ENCODE measurements at regions not wholly inside any gene's neighbourhood (a gene's known extent, or its start where the extent isn't known, plus 50 kb on each side); places are given as distances from the start of the nearest gene placed in this dataset.

GRCh38 chr1:29828526-29829447, 592.5 kb downstream of the PTPRU start:
- DNase-seq (ENCODE audit: extremely low read depth in 1 of 2, low read depth in 1 of 2), result no peak

DNA sequence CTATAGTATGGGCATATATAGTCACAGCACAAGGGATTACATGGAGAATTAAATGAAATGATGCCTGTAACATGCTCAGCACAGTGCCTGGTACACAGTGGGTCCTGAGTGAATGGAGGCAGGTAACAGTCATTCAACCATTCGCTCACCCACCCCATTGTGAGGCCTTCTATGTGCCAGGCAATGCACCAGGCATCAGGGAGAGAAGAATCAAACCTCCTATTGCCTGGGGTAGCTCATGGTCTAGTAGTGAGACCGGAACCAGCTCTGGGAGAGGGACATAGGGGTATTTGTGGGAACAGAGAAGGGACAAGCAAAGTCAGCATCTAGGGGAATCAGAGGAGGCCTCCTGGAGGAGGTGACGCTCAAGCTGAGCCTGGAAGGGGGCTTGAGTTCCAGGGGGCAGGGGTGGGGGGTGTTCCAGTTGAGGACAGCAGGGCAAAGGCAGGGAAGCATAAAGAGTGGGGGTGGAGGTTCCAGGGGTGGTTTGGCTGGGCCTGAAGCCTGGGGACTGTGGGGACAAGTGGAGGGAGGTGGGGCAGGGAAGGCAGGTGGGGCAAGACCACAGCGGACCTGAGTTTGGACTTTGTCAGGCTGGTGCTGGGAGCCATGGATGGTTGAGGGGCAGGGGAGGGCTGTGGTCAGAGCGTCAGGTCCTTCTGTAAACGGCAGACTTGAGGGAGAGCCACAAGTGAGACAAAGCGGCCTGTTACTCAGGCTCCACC, 591.6 kb downstream of the PTPRU start:
- DNase-seq (ENCODE audit: extremely low read depth in 1 of 2, low read depth in 1 of 2), result no peak

DNA sequence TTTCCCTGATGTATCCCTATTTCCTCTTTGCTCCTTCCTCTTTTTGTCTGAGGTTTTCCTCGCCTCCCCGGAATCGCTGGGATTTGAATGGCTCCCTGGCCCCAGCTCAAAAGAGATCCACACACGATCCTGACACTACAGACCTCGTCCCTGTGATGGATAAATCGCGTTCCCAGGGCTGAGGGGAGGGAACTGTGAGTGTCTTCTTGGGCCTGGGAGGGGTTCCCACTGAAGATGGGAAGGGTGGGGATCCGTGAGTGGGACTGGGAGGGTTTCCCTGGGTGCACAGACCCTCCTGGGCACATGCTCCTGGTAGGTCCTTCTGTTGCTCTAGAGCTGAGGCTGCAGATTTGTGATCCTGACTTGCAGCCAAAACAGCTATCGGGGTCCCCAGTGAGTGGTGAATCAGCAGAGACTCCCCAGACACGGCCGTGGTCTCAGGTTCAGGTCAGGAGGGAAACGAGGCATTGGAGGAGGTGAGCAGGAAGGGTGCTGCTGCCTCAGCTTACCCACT, 591.0 kb downstream of the PTPRU start:
- DNase-seq (ENCODE audit: extremely low read depth in 1 of 2, low read depth in 1 of 2), result no peak

DNA sequence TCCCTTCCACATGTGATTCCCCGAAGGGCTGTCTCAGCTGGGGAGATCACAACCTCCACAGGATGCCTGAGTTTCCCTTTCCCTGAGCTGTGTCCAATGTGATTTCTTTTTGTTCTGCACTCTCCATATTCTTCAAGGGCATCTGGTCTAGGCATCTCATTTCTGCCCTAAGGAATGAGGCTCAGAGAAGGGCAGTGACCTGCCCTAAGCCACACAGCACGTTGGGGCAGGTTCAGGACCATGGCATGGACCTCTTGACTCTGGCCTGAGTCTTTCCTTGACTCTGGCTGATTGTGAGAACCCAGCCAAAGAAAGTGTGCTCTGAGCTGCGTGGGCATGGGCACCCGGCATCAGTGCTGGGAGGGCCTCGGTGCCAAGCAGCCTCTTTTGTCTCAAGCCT, 590.3 kb downstream of the PTPRU start:
- DNase-seq (ENCODE audit: extremely low read depth in 1 of 2, low read depth in 1 of 2), result no peak

DNA sequence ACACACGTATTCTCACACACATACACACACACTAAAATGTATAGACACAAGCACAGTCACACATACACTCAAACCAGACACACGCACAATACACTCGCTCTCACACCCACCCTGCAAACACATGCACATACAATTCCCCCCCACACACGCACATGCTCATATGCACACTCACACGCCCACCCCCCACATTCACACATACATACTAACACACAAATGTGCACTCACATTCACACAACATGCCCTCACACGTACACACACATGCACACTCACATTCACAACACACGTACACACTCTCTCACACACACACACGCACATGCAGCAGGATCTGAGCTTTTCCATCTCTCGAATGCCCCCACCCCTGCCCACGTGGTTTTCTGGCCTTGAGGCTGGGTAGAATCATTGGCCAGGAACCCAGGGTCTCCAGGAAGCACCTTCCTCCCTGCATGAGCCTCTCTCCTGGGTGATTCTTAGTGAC, 589.7 kb downstream of the PTPRU start:
- no peak for DNase-seq (ENCODE audit: extremely low read depth in 1 of 2, low read depth in 1 of 2)

- DNase-seq (ENCODE audit: extremely low read depth in 1 of 2, low read depth in 1 of 2), result no peak
Observed at GRCh38 chr1:29825274-29825940, 589.1 kb downstream of the PTPRU start.

DNA sequence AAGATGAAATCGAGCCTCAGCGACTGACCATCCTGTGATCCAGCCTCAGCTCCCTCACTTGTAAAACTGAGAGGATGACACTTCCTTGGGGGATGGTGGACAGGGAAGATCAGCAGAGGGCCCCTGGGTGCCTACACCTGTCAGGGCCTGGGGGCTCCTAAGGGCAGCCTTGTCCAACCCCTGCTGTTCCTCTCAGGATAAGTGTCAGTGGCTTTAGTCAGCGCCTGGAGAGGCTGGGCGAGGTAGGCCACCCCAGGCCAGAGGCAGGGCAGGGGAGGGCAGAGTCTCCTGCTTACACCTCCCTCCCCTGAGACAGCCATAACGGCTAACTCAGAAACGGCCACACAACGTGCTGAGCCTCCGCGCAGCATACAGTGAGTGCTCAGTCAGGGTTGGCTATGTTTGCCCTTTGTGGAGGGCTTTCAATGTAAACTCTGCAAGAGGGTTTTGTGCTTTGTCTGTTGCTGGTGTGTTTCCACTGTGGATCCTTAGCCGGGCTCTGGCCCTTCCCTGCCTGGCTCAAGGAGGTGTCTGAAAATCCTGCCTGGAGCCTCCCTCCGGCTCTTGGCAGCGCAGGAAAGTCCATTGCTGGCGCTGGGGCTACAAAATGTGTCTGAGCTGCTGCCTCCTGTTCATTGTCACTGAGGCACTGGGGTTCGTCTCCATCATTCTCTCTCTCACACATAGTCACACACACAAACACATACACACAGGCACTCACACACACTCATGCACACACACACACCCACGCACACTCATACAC, 588.4 kb downstream of the PTPRU start:
- DNase-seq (ENCODE audit: extremely low read depth in 1 of 2, low read depth in 1 of 2), result no peak

DNA sequence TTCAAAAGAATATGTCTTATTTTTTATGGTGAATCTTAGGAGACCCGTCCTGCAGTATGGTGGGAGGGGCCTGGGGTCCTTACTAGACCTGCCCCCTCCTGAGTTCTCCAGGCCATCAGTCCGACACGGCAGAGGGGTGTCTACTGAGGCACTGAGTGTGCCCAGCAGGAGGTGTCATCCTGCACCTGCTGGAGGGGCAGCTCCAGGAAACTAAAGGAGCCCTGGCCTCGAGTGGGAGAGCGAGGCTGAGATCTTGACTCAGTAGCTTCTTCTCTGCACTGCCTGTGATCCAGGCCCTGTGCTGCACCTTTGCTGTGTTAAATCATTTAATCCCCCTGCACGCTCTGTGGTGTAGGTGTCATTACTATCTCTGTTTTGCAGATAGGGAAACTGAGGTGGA, 587.7 kb downstream of the PTPRU start:
- no peak for DNase-seq (ENCODE audit: extremely low read depth in 1 of 2, low read depth in 1 of 2)

DNA sequence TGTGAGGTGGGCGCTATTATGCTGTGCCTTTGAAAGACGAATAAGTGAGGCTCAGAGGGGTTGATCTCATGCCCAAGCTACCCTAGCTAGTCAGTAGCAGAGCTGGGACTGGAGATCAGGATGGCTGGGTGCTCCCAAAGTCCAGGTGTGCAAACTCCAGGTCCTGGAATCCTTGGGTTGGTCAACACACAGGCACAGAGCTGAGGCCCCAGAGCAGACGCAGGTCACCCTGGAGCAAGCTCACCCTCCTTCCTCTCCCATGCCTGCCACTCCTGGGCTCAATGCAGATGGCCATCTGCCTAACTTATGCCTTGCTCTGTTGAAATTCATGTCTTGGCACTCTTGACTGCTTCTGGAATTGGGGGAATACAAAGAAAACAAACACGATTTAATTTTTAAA, 587.2 kb downstream of the PTPRU start:
- DNase-seq (ENCODE audit: extremely low read depth in 1 of 2, low read depth in 1 of 2), result no peak

DNA sequence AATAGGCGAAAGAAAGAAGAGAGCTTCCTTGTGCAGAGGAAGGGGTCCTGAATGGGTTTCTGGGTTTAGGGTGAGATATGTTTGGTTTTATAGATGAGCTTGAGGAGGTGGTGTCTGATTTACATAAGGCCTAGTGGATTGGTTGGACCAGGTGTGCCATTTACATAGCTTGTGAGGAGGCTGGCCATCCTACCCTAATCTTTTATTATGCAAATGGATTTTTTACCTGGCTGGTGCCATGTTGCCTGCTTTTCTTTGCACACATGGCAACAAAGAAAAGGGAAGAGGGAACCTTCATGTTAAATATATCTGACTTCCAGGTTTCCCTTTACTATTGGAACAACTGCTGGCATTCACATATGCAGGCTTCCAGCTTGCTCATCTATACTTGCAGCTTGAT, 585.3 kb downstream of the PTPRU start:
- DNase-seq (ENCODE audit: extremely low read depth in 1 of 2, low read depth in 1 of 2), result no peak

- DNase-seq (ENCODE audit: extremely low read depth in 1 of 2, low read depth in 1 of 2), result no peak
Observed at GRCh38 chr1:29820401-29820800, 584.1 kb downstream of the PTPRU start.

DNA sequence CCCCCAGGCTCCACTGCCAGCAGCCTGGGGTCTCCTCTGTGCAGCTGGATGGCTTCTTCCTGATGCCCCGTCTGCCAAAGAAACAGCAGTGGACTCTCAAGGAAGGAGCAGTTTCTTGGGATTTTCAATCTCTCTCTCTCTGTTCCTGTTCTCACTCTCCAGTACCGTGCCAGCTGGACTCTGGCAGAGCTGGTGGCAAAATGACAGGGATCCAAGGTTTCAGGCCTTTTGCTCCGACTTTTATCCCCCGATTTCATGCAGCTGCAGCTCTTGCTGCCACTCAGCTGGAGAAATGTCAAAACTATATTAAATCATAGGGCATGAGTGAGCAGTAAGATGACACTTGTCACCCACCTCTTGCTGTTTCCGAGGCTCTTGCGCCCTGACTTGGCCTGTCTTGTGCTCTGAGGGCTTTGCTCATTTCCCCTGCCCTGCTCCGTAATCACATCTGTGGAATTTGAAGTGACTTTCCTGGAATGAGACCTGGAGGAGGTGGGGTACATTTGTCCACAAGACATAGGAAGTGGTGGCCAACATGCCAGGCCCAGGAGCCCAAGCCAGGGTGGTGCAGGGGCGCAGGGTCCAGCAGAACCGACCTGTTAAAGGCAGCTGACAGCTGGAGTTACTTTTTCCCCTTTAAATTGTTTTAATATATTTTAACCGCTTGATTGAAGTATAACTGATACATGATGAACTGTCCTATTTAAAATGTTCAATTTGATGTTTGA, 576.2 kb downstream of the PTPRU start:
- DNase-seq (ENCODE audit: extremely low read depth in 1 of 2, low read depth in 1 of 2), result no peak

DNA sequence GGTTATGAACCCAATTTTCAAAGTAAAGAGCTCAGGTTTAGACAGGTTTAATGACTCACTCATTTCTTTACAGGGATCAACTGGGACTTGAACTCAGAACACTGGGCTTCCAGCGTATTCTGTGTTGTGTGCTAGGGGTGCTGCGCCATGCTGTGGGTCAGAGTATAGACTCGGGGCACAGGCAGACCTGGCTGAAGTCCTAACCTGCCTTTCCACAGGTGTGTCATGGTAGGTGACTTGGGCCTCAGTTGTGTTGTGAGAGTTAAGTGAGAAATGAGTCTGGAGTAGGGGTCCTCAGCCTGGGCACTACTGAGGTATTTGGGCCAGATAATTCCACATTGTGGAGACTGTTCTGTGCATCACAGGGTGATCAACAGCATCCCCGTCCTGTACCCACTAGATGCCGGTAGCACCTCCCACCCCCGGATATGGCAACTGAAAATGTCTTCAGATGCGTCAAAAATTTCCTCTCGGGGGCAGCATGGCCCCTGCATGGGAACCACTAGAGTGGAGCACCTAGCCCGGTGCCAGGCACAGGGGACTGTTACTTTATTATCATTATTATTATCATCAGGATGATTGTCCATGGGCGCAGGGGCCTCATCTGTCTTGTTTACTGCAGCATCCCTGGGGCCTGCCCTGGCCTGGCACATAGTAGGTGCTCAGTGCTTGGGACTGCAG, 575.5 kb downstream of the PTPRU start:
- DNase-seq (ENCODE audit: extremely low read depth in 1 of 2, low read depth in 1 of 2), result no peak

DNA sequence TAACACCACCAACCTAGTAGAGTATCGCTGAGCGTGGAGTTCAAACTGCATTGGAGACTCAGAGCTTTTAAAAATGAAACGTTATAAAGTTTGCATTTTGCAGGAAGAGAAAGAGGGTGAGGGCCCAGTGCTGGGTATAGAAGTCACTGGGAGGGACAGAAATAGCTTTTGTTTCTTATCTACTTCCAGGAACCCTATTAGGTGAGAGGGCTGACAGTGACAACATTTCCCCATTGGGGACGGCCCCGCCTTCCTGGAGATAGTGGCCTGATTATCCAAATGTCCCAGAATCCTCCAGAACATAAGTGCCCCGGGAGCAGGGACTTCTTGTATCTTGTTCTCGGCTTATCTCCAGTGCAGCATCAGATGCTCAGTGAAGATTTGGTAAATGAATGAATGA, 574.9 kb downstream of the PTPRU start:
- DNase-seq (ENCODE audit: extremely low read depth in 1 of 2, low read depth in 1 of 2), result no peak

DNA sequence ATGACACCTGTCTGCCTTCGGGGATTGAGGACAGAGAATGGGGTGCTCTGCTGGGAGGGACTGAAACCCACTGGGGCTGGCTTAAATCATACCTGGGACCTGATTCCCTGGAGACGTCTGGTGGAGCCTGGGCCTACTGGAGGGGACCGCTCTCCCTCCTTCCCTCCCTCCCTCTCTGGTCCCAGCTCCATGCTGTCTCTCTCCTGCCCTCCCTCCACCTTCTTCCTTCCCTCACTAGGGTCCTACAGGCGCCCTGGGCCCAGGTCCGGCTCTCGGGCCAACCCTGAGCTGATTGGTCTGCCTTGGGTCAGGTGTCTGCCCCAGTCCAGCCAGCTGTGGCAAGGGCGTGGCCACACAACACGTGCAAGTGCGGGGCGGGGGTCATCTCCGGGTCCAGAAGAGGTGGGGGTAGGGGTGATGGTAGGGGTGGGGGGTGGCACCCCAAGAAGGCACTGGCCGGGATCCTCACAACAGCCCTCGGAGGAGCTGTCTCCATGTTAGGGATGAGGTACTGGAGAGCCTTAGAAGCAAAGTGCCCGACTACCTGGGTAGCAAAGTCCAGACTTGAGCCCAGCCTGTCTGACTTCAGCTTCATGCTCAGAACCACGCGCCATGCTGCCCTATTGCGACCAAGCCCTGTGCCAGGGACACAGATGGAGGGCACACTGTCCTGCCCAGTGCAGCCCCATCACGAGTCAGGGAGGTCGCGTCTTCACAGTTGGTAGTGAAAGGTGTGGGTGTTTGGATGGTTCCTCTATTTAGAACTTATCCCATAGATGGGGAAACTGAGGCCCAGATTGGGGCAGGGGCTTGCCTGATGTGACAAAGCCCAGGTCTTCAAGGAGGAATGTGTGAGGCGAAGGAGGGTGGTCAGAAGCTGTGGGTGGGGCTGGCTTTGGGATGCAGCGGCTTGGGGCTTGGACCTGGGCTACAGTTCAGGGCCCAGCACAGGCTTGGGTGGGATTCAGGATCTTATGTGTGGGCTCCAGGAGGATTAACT, 574.1 kb downstream of the PTPRU start:
- no peak for DNase-seq (ENCODE audit: extremely low read depth in 1 of 2, low read depth in 1 of 2)

GRCh38 chr1:29809446-29810120, 573.3 kb downstream of the PTPRU start:
- DNase-seq (ENCODE audit: extremely low read depth in 1 of 2, low read depth in 1 of 2), result no peak

DNA sequence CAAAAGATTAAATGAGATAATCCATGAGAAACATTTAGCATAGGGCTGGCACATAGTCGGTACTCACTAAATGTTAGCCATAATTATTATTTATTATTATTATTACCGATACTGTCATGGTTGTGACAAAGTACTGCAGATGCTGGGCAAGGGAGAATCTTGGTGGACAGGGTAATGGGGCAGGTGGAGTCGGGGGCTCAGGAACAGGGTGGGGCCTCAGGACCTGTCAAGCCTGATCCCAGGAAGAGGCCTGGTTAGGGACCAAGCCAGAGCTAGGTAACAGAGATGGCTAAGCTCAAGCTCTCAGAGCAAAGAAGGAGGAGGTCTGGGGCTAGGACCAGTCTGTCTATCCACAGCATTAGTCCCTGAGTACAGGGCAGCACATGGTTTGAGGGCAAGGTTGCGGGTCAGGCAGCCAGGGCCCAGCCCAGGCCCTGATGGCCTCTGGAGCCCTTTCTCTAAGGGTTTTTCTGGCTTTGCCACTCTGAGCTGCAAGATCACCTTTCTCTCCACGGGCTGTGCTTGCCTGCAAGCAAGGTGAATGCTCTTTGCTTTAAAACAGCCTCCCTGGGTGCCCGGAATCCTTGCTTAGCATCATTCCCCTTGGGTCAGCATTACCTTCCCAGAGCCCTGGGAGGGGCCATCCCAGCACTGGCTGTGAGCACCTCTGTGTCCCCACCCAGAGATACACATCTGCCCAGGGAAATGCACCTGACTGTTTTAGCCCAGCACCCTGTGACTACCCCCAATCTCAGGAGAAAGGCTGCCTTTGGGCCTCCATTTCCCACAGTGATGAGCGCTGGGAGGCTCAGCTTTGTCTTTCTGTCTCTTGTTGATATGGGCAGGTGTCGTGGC, 572.0 kb downstream of the PTPRU start:
- no peak for DNase-seq (ENCODE audit: extremely low read depth in 1 of 2, low read depth in 1 of 2)
